HG03175 (cell line): ENCODE measurements at regions not wholly inside any gene's neighbourhood (a gene's known extent, or its start where the extent isn't known, plus 50 kb on each side); places are given as distances from the start of the nearest gene placed in this dataset.
A peak's percentile ranks its signal among the peaks of the same experiment; 100 is the strongest.
"Not testable (repeated sequence)": the region's sequence is repeated elsewhere in the genome, so short reads cannot be mapped to it uniquely, and the experiment has no call there.

ENCODE experiments used
- ATAC-seq: cut with Tn5 transposase; IDR thresholded peaks from one replicate; pipeline ENCODE4 v1.9.1; 2021; ENCODE audit warnings: mild to moderate bottlenecking, moderate library complexity; ENCODE audit not compliant: unreplicated experiment

DNA sequence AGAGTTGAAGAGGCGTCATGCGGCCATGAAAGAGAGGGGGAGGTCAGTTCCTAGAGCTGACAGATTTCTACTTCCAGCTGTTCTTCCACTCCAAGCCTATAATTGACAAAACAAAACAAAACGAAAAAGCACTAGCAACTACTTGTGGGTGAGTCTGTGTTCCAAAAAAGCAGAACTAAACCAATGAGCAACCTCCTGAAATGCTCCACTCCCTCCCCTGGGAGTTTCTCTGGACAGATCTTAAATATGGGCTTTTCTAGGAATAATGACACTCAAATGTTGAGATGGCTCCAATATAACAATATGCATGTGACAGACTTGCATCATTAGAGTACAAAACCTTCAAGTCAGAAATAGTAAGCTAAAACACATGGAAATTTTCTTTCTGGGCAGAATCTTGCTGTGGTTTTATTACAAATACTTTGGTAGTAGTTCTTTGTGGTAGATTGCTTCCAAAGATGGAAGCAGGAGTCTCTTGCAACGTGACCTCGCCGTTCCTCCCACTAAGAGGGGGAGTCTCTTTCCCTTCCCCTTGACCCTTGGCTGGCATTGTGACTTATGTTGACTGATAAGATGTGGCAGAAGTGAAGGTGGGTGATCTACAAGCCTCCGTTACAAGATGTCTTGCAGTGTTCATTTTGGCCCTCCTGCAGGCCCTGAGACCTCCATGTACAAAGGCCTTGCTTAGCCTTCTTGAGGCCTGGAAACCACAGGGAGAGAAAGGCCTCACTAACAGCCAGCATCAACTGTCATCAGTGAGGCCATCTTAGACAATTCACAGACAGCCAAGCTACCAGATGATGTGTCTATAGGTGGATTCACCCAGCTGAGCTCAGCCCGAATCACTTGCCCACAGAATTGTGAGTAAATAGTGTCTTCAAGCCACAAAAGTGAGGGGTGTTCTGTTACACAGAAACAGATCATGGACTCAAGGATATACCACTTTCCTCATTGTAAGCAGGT, 173.1 kb upstream of the RFC3 start:
- no peak for ATAC-seq

- ATAC-seq, result no peak
Measured at GRCh38 chr13:33645591-33646554, 172.1 kb upstream of the RFC3 start.

DNA sequence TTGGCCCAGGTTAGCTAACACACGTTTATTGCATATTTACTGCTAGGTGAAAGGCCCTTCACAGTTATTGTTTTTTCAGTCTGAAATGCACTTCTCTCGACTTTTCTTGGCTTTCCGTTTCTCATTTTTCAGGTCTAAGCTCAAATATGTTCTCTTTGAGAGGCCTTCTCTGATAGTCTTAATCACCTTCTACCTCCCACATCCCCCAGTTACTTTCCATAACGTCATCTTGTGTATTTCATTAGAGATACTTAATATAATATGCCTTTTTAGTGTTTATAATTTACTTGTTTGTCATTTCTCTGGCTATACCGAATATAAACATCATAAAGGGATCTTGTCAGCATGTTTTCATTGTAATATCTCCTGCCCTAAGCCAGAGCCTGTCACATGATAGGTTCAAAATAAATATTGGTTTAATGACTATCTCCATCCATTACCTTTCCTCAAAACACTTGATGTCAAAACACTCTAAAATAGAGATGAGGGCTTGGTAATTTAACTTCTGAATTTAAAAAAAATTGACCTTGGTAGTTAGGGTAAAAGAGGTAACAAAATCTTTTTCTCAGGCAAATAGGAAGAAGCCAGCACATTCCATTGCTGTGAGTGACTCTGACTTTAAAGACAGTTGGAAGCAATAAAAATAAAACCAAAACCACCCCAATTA, 168.6 kb upstream of the RFC3 start:
- ATAC-seq, result no peak

- ATAC-seq, result no peak
Measured at GRCh38 chr13:33651766-33652165, 166.2 kb upstream of the RFC3 start.

GRCh38 chr13:33657274-33657673, 160.7 kb upstream of the RFC3 start:
- no peak for ATAC-seq

DNA sequence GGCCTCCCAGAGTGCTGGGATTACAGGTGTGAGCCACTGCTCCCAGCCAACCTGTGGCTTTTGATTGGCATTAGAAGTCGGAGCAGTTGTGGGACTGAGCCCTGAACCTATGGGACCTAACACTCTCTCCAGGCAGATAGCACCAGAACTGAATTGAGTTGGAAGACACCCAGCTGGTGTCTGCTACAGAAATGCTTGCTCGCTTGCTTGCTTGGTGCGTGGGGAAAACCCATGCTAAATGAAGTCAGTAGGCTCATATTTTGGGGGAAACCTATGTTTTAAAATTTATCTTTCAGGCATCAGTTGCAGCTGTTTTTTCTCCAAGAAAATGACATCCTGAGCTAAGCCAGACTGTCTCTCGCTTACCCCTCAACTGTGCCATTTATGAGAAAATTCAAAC, 158.5 kb upstream of the RFC3 start:
- ATAC-seq, result no peak

DNA sequence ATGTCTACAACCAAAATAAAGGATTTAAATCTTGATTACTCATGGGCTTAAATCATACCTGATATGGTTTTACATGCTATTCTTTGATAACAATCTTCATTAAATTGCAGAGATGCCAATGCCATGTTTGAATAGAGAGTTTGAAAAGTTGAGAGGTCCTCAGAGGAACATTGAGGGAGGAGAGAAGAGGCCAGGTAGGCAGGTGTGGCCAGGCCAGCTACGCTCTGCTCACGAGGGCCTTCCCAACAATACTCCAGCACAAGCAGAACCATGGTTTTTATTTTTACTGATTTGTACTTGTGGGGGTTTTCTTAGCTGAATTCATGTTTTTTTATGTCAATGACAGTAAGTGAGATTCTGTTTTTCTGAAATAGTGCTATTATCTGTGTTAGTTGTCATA, 158.1 kb upstream of the RFC3 start:
- no peak for ATAC-seq

DNA sequence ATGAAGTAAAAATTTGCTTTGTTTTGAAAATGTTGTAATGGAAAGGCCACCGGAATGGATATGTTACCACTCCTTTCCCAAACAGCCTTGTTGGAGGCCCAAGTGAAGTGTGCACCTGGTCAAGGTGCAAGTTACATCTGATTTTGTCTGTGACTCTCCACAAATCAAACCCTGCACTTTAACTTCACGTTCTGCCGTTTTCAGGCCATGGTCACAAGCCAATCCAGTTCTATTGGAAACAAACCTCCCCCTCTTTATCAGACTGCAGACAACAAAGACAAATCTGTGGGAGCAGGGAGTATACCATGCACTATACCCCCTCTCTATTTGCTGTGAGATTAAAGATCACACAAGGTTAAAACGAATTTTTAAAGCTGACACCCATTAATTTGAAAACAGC, 155.6 kb upstream of the RFC3 start:
- no peak for ATAC-seq

- ATAC-seq, result no peak
Measured at GRCh38 chr13:33665626-33666175, 152.2 kb upstream of the RFC3 start.

DNA sequence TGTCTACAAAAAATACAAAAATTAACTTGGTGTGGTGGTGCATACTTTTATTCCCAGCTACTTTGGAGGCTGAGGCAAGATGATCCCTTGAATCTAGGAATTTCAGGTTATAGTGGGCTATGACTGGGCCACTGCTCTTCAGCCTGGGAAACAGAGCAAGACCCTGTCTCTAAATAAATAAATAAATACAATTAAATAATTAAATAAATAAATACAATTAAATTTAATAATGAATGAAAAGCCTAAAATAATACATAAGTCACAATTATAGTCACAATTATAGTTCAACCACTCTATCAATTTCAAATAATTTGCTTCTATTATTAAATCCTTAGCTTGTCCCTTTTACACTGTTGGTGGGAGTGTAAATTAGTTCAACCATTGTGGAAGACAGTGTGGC, 146.4 kb upstream of the RFC3 start:
- ATAC-seq, result no peak

GRCh38 chr13:33672022-33672421, 145.9 kb upstream of the RFC3 start:
- ATAC-seq, result not testable (repeated sequence)

DNA sequence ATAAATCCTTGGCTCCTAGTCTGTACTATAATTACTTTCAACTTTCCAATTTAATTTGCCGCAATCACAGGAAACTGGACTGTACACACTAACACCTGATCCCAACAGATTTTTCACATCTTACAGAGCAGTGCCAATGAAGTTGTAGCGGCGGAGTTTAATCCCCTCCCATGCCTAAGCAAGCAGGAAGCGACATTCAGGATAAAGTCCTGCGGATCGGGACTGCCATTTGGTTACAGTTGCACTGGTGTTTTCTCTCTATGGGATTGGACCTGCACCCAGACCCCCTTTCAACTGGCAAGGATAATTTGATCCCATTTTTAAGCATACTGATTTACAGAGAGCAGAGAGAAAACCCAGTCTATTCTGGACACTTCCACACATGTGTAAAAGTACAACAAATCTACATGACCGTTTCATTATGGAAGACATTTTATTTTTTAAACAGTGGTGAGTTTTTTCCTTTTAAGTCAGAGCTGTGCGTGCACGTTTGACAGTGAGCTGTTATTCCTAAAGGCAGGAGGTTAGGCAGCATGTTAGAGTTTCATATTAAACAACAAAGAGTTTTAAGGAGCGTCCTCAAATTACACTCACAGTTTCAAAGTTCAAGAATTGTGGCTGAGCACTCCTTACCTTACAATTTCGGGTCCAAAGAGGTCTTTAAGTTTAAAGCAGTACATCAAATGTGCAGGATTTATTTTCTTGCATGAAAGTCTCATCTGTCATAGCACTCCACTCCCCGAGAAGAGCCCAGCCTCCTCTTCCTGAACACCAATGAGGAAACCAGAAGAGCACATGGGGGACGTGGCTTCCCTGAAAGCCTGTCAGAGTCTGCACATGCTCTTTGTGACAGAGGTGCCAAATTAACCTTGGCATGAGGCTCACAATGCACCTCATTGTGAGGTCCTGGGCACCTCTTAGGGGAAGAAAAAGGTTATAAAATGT, 141.6 kb upstream of the RFC3 start:
- ATAC-seq, result no peak

DNA sequence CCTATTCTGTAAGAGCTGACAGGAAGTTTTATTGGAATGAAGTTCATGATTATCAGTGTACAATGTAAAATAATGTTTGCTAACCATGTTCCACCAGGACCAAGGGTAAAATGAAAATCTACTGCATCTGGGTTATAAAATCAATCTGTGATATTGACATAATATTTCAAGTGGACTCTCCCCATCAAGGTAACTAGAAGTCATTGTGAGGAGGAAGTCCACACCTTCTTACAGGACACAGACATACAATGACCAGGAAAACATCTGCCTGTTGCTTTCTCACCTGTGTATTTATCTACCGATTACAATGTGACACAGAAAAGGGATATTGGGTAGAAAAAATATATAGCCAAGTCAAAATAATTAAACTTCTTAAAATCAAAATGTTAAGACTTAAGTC, 140.7 kb upstream of the RFC3 start:
- no peak for ATAC-seq

DNA sequence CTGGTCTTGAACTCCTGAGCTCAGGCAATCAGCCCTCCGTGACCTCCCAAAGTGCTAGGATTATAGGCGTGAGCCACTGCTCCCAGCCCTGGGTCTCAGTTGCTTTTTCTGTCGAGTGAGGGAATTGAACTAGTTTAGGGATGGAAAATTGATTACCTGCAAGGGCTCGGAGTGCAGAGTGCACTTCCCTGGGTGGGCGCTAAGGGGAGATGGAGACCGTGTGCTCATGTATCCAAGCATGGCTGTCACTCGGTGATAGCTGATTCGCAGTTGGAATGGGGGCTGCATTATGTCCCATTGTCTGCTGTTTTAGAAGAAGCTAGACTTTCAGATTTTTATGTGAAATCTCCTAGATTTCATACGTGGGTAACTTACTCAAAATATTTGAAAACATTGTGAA, 139.9 kb upstream of the RFC3 start:
- ATAC-seq, result no peak

GRCh38 chr13:33678906-33679657, 138.9 kb upstream of the RFC3 start:
- ATAC-seq, result peak; percentile 90

DNA sequence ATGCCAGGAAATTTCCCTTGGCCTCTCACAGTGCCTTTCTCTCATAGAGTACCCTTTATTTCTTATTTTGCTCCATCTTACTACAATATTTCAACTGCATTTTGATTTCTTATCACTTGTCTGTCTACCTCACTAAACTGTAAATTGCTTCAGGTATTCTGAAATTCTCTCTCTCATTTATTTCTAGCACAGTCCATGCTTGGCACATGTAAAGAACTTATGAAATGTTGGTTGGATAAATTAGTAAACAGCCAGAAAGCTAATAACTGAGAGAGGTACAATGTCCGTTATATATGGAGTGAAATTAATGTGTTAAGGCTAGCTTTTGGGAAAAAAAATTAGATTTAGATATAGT, 138.3 kb upstream of the RFC3 start:
- peak; percentile 1 for ATAC-seq

GRCh38 chr13:33682020-33682564, 135.9 kb upstream of the RFC3 start:
- no peak for ATAC-seq

DNA sequence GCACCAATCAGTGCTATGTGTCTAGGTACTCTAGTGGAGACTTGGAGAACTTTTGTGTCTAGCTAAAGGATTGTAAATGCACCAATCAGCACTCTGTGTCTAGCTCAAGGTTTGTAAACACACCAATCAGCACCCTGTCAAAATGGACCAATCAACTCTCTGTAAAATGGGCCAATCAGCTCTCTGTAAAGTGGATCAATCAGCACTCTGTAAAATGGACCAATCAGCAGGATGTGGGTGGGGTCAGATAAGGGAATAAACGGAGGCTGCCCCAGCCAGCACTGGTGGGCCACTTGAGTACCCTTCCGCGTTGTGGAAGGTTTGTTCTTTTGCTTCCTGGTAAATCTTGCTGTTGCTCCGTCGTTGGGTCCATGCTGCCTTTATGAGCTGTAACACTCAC, 135.3 kb upstream of the RFC3 start:
- not testable (repeated sequence) for ATAC-seq

DNA sequence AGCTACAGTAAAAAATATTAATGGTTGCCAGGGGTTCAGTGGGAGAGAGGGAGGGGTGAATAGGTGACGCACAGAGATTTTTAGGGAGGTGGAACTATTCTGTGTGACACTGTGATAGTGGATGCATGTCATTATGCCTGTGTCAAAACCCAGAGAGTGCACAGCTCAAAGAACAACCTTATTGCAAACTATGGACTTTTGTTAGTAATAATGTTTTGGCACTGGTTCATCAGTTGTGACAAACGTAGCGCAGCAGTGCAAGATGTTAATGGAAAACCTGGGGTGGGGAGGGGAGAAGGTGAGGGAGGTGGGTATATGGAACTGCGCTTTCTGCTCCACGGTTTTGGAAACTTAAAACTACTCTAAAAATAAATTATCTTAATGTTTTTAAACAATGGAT, 134.6 kb upstream of the RFC3 start:
- no peak for ATAC-seq
